ENCODE measurements at regions not wholly inside any gene's neighbourhood (a gene's known extent, or its start where the extent isn't known, plus 50 kb on each side); places are given as distances from the start of the nearest gene placed in this dataset.

DNA sequence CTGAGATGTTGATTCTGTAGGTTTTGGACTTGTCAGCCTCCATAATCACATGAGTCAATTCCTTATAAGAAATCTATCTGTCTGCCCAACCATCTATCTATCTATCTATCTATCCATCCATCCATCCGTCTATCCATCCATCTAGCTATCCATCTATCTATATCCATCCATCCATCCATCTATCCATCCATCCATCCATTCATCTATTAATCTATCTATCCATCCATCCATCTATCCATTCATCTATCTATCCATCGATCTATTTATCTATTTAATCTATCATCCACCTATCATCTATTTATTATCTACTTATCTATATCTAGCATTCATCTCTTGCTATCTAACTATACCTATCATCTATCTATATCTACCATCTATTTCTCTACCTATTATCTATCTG lies 357.2 kb upstream of the ZNF507 start:
- no peak for DNase-seq (ENCODE audit: low read depth)
- TF ChIP-seq, protein P1, sequence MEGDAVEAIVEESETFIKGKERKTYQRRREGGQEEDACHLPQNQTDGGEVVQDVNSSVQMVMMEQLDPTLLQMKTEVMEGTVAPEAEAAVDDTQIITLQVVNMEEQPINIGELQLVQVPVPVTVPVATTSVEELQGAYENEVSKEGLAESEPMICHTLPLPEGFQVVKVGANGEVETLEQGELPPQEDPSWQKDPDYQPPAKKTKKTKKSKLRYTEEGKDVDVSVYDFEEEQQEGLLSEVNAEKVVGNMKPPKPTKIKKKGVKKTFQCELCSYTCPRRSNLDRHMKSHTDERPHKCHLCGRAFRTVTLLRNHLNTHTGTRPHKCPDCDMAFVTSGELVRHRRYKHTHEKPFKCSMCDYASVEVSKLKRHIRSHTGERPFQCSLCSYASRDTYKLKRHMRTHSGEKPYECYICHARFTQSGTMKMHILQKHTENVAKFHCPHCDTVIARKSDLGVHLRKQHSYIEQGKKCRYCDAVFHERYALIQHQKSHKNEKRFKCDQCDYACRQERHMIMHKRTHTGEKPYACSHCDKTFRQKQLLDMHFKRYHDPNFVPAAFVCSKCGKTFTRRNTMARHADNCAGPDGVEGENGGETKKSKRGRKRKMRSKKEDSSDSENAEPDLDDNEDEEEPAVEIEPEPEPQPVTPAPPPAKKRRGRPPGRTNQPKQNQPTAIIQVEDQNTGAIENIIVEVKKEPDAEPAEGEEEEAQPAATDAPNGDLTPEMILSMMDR (conservative IDR thresholded peaks at IDR 0.05; ENCODE audit: control insufficient read depth, insufficient read depth, low read depth, low read length) = no peak
- H3K4me3 ChIP-seq (ENCODE audit: control insufficient read depth, low read depth, low read length) = no peak overlapping the region

- TF ChIP-seq, protein P1 (conservative IDR thresholded peaks at IDR 0.05; ENCODE audit: control insufficient read depth, insufficient read depth, low read depth, low read length) = no peak
- no peak overlapping the region for H3K4me3 ChIP-seq (ENCODE audit: control insufficient read depth, low read depth, low read length)
- DNase-seq (ENCODE audit: low read depth) = no peak
These were observed 353.3 kb upstream of the ZNF507 start for GRCh38 chr19:31991984-31992655.

DNA sequence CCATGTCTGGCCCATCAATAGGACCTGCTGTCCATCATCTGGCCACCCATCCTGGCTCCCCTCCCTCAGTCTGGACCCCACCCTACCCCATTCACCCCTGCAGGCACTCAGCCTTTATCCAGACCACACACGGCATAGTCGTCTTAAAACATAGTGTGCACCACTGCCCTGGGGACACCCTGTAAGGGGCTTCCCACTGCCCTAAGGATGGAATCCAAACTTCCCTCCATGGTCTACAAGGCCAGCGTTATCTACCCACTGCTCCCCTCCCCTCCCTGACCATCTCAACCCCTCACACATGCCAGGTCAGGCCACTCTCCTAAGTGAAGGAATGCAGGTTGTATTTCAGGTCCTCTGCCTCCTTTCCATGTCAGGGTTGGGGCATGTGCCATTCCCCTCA lies 352.7 kb upstream of the ZNF507 start:
- no peak overlapping the region for H3K4me3 ChIP-seq (ENCODE audit: control insufficient read depth, low read depth, low read length)
- TF ChIP-seq, protein P1 (conservative IDR thresholded peaks at IDR 0.05; ENCODE audit: control insufficient read depth, insufficient read depth, low read depth, low read length) = no peak
- DNase-seq (ENCODE audit: low read depth) = no peak

DNA sequence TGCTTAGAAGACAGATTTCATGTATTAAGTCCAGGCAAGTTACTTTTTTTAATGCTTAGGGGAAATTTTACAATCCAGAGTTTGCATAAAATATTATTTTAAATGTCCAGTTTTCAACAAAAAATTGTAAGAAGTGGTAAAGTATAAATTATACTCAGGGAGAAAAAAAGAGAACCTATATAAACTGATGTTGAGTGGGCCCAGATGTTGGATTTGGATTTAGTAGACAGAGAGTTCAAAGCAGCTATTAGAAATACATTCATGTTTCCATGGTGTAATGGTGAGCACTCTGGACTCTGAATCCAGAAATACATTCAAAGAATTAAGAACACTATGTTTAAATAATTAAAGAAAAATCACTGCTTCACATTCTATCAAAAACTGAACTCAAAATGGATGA lies 349.9 kb upstream of the ZNF507 start:
- H3K4me3 ChIP-seq (ENCODE audit: control insufficient read depth, low read depth, low read length) = no peak overlapping the region
- TF ChIP-seq, protein P1 (conservative IDR thresholded peaks at IDR 0.05; ENCODE audit: control insufficient read depth, insufficient read depth, low read depth, low read length) = no peak
- DNase-seq (ENCODE audit: low read depth) = no peak

DNA sequence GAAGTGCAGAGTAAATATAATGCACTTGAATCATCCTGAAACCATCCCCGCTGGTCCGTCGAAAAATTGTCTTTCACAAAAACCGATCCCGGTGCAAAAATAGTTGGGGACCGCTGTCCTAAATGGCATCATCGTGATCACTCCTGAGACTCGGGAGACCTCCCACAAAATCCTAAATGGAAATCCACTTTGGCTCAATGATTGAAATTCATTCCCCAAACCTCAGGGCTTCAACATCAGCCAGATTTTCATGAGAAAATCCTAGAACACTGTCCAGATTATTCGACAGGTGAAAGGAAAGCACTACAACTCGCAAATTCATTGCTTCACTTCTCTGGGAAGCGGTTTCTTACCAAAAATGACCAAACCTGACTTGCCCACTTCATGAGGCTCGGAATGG lies 335.3 kb upstream of the ZNF507 start:
- DNase-seq (ENCODE audit: low read depth) = no peak
- H3K4me3 ChIP-seq (ENCODE audit: control insufficient read depth, low read depth, low read length) = no peak overlapping the region
- TF ChIP-seq, protein P1 (conservative IDR thresholded peaks at IDR 0.05; ENCODE audit: control insufficient read depth, insufficient read depth, low read depth, low read length) = no peak

DNA sequence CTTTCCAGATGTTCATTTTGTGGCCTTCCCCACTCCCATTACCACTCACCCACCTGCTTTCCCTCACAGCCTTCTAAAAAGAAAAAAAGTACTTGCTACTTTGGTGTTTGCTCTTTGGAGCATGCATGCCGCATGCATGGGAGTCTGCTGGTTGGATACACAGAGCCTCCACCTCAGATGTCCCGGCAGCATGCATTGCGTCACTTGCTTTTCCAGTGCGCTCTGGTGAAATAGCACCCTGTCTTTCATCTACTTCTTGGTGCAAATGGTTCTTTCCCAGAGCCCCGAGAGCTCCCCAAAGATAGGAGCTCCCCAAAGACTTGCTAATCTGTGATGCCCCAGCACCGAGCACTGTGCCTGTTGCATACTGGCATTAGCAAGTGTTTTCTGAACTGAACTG lies 333.2 kb upstream of the ZNF507 start:
- TF ChIP-seq, protein P1 (conservative IDR thresholded peaks at IDR 0.05; ENCODE audit: control insufficient read depth, insufficient read depth, low read depth, low read length) = no peak
- no peak for DNase-seq (ENCODE audit: low read depth)
- no peak overlapping the region for H3K4me3 ChIP-seq (ENCODE audit: control insufficient read depth, low read depth, low read length)

All from fibroblast of mammary gland (primary cell).